ENCODE measurements at regions not wholly inside any gene's neighbourhood (a gene's known extent, or its start where the extent isn't known, plus 50 kb on each side); places are given as distances from the start of the nearest gene placed in this dataset.

GRCh38 chr10:78371136-78371535 lies 337.5 kb downstream of the RPS24 start:
- no peaks in the 10 kb centered on the region for H3K9me3 ChIP-seq (replicated peaks in 1 of 2; ENCODE audit: control insufficient read depth in 2 of 2, insufficient read depth in 1 of 2, low read depth in 1 of 2, low read length in 2 of 2)
- H4K91ac ChIP-seq (ENCODE audit: low read depth, low read length, poor library complexity), result no peak overlapping the region
- no peak overlapping the region for H4K8ac ChIP-seq (ENCODE audit: low read depth, low read length)
- H3K14ac ChIP-seq (ENCODE audit: low read length), result no peak overlapping the region
- H3K4me3 ChIP-seq (ENCODE audit: low read length in 2 of 2), result no peak overlapping the region
- H3K4me1 ChIP-seq (ENCODE audit: control insufficient read depth in 2 of 2, insufficient read depth in 1 of 2, low read depth in 1 of 2, low read length in 2 of 2), result peaks cover 17 to 21% of the 10 kb centered on the region in 2 donors
- H3K36me3 ChIP-seq (replicated peaks in 1 of 2; ENCODE audit: control insufficient read depth in 2 of 2, insufficient read depth in 2 of 2, low read length in 2 of 2), result no peaks in the 10 kb centered on the region
- H2AK5ac ChIP-seq (ENCODE audit: low read depth, low read length), result peak overlapping the region; percentile 43
- H3K4ac ChIP-seq (ENCODE audit: low read length), result no peak overlapping the region
- no peak overlapping the region for H3K27ac ChIP-seq (replicated peaks; ENCODE audit: low read length)
- no peaks in the 10 kb centered on the region for H3K79me1 ChIP-seq (ENCODE audit: low read depth, low read length)
- H3K4me2 ChIP-seq (ENCODE audit: insufficient read depth, low read length, poor library complexity, severe bottlenecking), result no peak overlapping the region
- no peak overlapping the region for H2AFZ ChIP-seq (ENCODE audit: low read length)
- WGBS, 2 donors (ENCODE audit: extremely low coverage in 2 of 2, insufficient read length in 2 of 2, insufficient replicate concordance in 1 of 2), result no CpG with 5 or more reads among the region's 4 CpGs
- no peak overlapping the region for H2BK12ac ChIP-seq (ENCODE audit: low read length)
- no peak overlapping the region for H3K23ac ChIP-seq (ENCODE audit: low read depth, low read length, poor library complexity)
- H3K9ac ChIP-seq (ENCODE audit: low read depth, low read length, poor library complexity), result no peak overlapping the region
- H2BK5ac ChIP-seq (ENCODE audit: low read length), result no peak overlapping the region
- no peak overlapping the region for H2BK120ac ChIP-seq (ENCODE audit: low read depth, low read length)
- peak overlapping the region; percentile 54 for H3K18ac ChIP-seq (ENCODE audit: low read length)
- H3K27me3 ChIP-seq (ENCODE audit: control insufficient read depth in 3 of 3, insufficient read depth in 3 of 3, low read depth in 1 of 3, low read length in 3 of 3), result peaks cover 0 to 7% (median 0%) of the 10 kb centered on the region in 3 experiments
- peak overlapping the region; percentile 12 for H2BK15ac ChIP-seq (ENCODE audit: low read length)
- DNase-seq (ENCODE audit: low spot score), result no peak

DNA sequence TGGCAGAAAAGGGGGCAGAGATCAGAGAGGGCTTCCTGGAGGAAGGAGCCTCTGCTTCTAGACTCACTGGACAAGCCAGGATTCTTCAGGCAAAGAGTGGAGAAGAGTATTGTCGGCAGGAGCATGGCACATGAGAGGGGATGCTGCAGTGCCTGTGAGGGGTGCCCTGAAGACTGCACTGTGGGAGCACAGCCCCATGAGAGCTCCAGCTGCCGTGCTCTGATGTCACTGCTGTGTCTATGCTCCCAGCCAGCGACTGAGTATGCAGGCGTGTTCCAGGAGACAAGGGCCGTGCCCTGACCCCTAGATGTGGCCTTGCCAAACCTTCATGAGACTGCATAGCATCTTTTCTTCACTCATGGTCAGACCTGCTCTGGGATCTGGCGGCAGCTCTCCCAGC lies 339.1 kb downstream of the RPS24 start:
- Histone ChIP-seq H3K4me1 (ENCODE audit: control insufficient read depth in 2 of 2, insufficient read depth in 1 of 2, low read depth in 1 of 2, low read length in 2 of 2) (peaks cover 14 to 21% of the 10 kb centered on the region in 2 donors), H3K18ac (ENCODE audit: low read length) (peak overlapping the region; percentile 53), H2BK120ac (ENCODE audit: low read depth, low read length) (no peak overlapping the region), H2BK5ac (ENCODE audit: low read length) (no peak overlapping the region), H2AFZ (ENCODE audit: low read length) (no peak overlapping the region), H3K23ac (ENCODE audit: low read depth, low read length, poor library complexity) (no peak overlapping the region), H2BK12ac (ENCODE audit: low read length) (no peak overlapping the region), H3K14ac (ENCODE audit: low read length) (no peak overlapping the region), H2BK15ac (ENCODE audit: low read length) (peak overlapping the region; percentile 49), H3K27ac (replicated peaks; ENCODE audit: low read length) (no peak overlapping the region), H2AK5ac (ENCODE audit: low read depth, low read length) (no peak overlapping the region), H3K79me1 (ENCODE audit: low read depth, low read length) (no peaks in the 10 kb centered on the region), H4K8ac (ENCODE audit: low read depth, low read length) (no peak overlapping the region), H3K4ac (ENCODE audit: low read length) (no peak overlapping the region), H3K4me3 (ENCODE audit: low read length in 2 of 2) (no peak overlapping the region), H3K27me3 (ENCODE audit: control insufficient read depth in 3 of 3, insufficient read depth in 3 of 3, low read depth in 1 of 3, low read length in 3 of 3) (peaks cover 0 to 7% (median 0%) of the 10 kb centered on the region in 3 experiments), H4K91ac (ENCODE audit: low read depth, low read length, poor library complexity) (no peak overlapping the region), H3K9ac (ENCODE audit: low read depth, low read length, poor library complexity) (no peak overlapping the region), H3K9me3 (replicated peaks in 1 of 2; ENCODE audit: control insufficient read depth in 2 of 2, insufficient read depth in 1 of 2, low read depth in 1 of 2, low read length in 2 of 2) (no peaks in the 10 kb centered on the region), H3K36me3 (replicated peaks in 1 of 2; ENCODE audit: control insufficient read depth in 2 of 2, insufficient read depth in 2 of 2, low read length in 2 of 2) (no peaks in the 10 kb centered on the region), H3K4me2 (ENCODE audit: insufficient read depth, low read length, poor library complexity, severe bottlenecking) (no peak overlapping the region)
- WGBS, 2 donors (ENCODE audit: extremely low coverage in 2 of 2, insufficient read length in 2 of 2, insufficient replicate concordance in 1 of 2), result no CpG with 5 or more reads among the region's 6 CpGs
- no peak for DNase-seq (ENCODE audit: low spot score)

DNA sequence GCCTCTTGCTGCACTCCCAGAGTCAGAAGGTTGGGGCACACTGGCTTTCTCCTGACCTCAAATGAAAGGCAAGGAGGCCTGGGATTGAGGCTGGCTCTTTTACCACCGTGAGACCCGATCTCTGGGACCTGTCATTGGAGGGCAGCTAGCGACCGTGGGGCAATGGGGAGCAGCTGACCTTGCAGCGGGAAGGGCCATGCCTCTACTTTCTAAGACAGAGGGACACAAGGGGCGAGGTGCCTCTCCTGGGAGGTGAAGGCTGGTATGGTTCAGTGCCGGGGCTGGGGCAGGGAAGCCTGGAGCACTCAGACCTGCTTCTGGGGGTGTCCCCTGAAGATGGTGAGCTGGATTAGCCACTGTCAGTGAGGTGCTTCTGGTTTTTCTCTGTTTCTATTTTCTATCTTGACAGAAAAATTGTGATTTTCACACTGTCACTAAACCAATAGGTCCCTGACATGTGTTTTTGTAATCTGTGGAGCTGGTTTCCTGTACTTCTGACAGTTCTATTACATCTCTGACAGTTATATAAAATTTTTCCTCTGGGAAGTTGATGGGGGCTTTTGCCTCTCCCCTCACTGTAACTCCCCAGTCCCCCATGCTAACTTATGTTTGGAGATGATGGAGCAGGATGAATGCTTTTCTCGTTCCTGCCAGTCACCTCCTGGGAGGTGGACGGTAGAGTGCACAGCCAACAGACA lies 340.8 kb downstream of the RPS24 start:
- H3K18ac ChIP-seq (ENCODE audit: low read length), result peak overlapping the region; percentile 12
- H3K27ac ChIP-seq (replicated peaks; ENCODE audit: low read length), result no peak overlapping the region
- peak overlapping the region; percentile 8 for H2BK15ac ChIP-seq (ENCODE audit: low read length)
- no peak overlapping the region for H3K4ac ChIP-seq (ENCODE audit: low read length)
- H4K8ac ChIP-seq (ENCODE audit: low read depth, low read length), result peak overlapping the region; percentile 70
- DNase-seq (ENCODE audit: low spot score), result no peak
- H4K91ac ChIP-seq (ENCODE audit: low read depth, low read length, poor library complexity), result no peak overlapping the region
- peak overlapping the region; percentile 6 for H3K23ac ChIP-seq (ENCODE audit: low read depth, low read length, poor library complexity)
- H3K14ac ChIP-seq (ENCODE audit: low read length), result no peak overlapping the region
- no peaks in the 10 kb centered on the region for H3K36me3 ChIP-seq (replicated peaks in 1 of 2; ENCODE audit: control insufficient read depth in 2 of 2, insufficient read depth in 2 of 2, low read length in 2 of 2)
- H3K9me3 ChIP-seq (replicated peaks in 1 of 2; ENCODE audit: control insufficient read depth in 2 of 2, insufficient read depth in 1 of 2, low read depth in 1 of 2, low read length in 2 of 2), result peaks cover 2 to 5% of the 10 kb centered on the region in 2 donors
- no peak overlapping the region for H2AFZ ChIP-seq (ENCODE audit: low read length)
- H3K4me1 ChIP-seq (ENCODE audit: control insufficient read depth in 2 of 2, insufficient read depth in 1 of 2, low read depth in 1 of 2, low read length in 2 of 2), result peaks cover 14 to 21% of the 10 kb centered on the region in 2 donors
- H3K79me1 ChIP-seq (ENCODE audit: low read depth, low read length), result no peaks in the 10 kb centered on the region
- H2AK5ac ChIP-seq (ENCODE audit: low read depth, low read length), result no peak overlapping the region
- H3K4me2 ChIP-seq (ENCODE audit: insufficient read depth, low read length, poor library complexity, severe bottlenecking), result no peak overlapping the region
- H3K9ac ChIP-seq (ENCODE audit: low read depth, low read length, poor library complexity), result no peak overlapping the region
- no peak overlapping the region for H2BK120ac ChIP-seq (ENCODE audit: low read depth, low read length)
- H3K4me3 ChIP-seq (ENCODE audit: low read length in 2 of 2), result no peak overlapping the region
- WGBS, 2 donors (ENCODE audit: extremely low coverage in 2 of 2, insufficient read length in 2 of 2, insufficient replicate concordance in 1 of 2), result no CpG with 5 or more reads among the region's 9 CpGs
- no peak overlapping the region for H2BK5ac ChIP-seq (ENCODE audit: low read length)
- peaks cover 0 to 7% (median 0%) of the 10 kb centered on the region in 3 experiments for H3K27me3 ChIP-seq (ENCODE audit: control insufficient read depth in 3 of 3, insufficient read depth in 3 of 3, low read depth in 1 of 3, low read length in 3 of 3)
- peak overlapping the region; percentile 59 for H2BK12ac ChIP-seq (ENCODE audit: low read length)

DNA sequence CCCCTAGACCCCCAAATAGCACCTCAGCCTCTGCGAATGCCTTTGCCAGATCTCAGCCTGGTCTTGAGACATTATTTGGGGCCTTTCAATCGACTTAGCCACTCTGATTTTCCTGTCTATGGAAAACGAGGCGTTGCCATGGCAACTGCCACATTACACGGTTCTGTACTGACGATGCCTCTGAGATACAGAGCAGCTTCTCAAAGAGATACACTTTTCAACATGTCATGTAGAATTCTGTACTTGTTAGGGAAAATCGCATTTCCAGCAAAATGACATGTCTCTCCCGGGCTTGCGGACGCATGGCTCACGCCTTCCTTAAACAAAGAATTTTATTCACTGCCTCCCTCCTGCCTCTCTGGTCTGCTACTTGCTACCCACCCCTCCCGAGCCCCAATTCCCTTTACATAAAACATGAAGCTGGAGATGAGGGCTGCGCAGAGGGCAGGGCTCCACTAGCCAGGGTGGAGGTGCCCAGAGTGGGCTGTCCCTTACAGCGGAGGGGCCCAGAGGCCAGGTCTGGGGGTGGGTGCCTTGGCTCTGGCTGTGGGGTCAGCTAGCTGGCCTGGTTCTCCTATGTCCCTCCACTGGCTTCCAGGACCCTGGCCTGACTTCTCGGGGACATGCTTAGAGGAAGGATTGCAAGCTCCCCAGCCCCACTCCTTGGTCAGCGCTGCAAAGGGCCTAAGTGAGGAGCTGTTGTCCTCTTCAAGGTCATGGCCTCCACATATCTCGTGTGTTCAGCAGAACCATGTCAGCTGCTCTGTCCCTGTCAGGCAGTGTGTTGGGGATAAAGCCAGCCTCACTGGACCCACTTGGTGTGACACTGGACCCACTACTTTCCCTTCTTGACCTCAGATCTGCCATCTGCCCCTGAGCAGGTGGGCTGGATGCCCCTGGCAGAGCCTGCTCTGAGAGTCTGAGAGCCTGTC lies 342.5 kb downstream of the RPS24 start:
- H3K9me3 ChIP-seq (replicated peaks in 1 of 2; ENCODE audit: control insufficient read depth in 2 of 2, insufficient read depth in 1 of 2, low read depth in 1 of 2, low read length in 2 of 2), result peaks cover 2 to 6% of the 10 kb centered on the region in 2 donors
- no peak for DNase-seq (ENCODE audit: low spot score)
- peaks cover 14 to 18% of the 10 kb centered on the region in 2 donors for H3K4me1 ChIP-seq (ENCODE audit: control insufficient read depth in 2 of 2, insufficient read depth in 1 of 2, low read depth in 1 of 2, low read length in 2 of 2)

More for the DNA sequence above, 342.5 kb downstream of the RPS24 start:
- no CpG with 5 or more reads among the region's 17 CpGs for WGBS, 2 donors (ENCODE audit: extremely low coverage in 2 of 2, insufficient read length in 2 of 2, insufficient replicate concordance in 1 of 2)
- H3K23ac ChIP-seq (ENCODE audit: low read depth, low read length, poor library complexity), result no peak overlapping the region
- no peak overlapping the region for H3K27ac ChIP-seq (replicated peaks; ENCODE audit: low read length)
- peak overlapping the region; percentile 88 for H2AK5ac ChIP-seq (ENCODE audit: low read depth, low read length)
- no peaks in the 10 kb centered on the region for H3K36me3 ChIP-seq (replicated peaks in 1 of 2; ENCODE audit: control insufficient read depth in 2 of 2, insufficient read depth in 2 of 2, low read length in 2 of 2)
- no peak overlapping the region for H4K91ac ChIP-seq (ENCODE audit: low read depth, low read length, poor library complexity)
- H2BK12ac ChIP-seq (ENCODE audit: low read length), result no peak overlapping the region
- no peak overlapping the region for H3K4ac ChIP-seq (ENCODE audit: low read length)
- no peak overlapping the region for H2BK120ac ChIP-seq (ENCODE audit: low read depth, low read length)
- peak overlapping the region; percentile 20 for H3K18ac ChIP-seq (ENCODE audit: low read length)
- peak overlapping the region; percentile 57 for H2BK5ac ChIP-seq (ENCODE audit: low read length)
- no peak overlapping the region for H3K14ac ChIP-seq (ENCODE audit: low read length)
- H3K4me3 ChIP-seq (ENCODE audit: low read length in 2 of 2), result no peak overlapping the region
- H4K8ac ChIP-seq (ENCODE audit: low read depth, low read length), result no peak overlapping the region
- peak overlapping the region; percentile 32 for H2BK15ac ChIP-seq (ENCODE audit: low read length)
- H3K4me2 ChIP-seq (ENCODE audit: insufficient read depth, low read length, poor library complexity, severe bottlenecking), result no peak overlapping the region
- peak overlapping the region; percentile 27 for H2AFZ ChIP-seq (ENCODE audit: low read length)
- H3K79me1 ChIP-seq (ENCODE audit: low read depth, low read length), result no peaks in the 10 kb centered on the region
- H3K9ac ChIP-seq (ENCODE audit: low read depth, low read length, poor library complexity), result no peak overlapping the region
- H3K27me3 ChIP-seq (ENCODE audit: control insufficient read depth in 3 of 3, insufficient read depth in 3 of 3, low read depth in 1 of 3, low read length in 3 of 3), result peaks cover 0 to 4% (median 0%) of the 10 kb centered on the region in 3 experiments

Measured in neuronal stem cell (in vitro differentiated cells).